Activated CD4-positive, alpha-beta T cell treated with anti-CD3 and anti-CD28 coated beads, Interleukin-2, amount 50 U/mL, for 4 hours (primary cell): ENCODE measurements at regions not wholly inside any gene's neighbourhood (a gene's known extent, or its start where the extent isn't known, plus 50 kb on each side); places are given as distances from the start of the nearest gene placed in this dataset.

Source experiments
- DNase-seq, 2 experiments: peaks; one replicate each; pipeline ENCODE4 v3.0.0-alpha.2; 2020

GRCh38 chr4:182062458-182062857, 180.7 kb upstream of the TENM3 start:
- no peak for DNase-seq

- no peak for DNase-seq
These were observed 180.3 kb upstream of the TENM3 start for GRCh38 chr4:182062936-182063335.

GRCh38 chr4:182063651-182064050, 179.6 kb upstream of the TENM3 start:
- DNase-seq, result no peak

- DNase-seq, result no peak
These were observed 177.9 kb upstream of the TENM3 start for GRCh38 chr4:182065255-182065654.

- DNase-seq, result no peak
These were observed 177.2 kb upstream of the TENM3 start for GRCh38 chr4:182066037-182066436.

- DNase-seq, result no peak
These were observed 175.4 kb upstream of the TENM3 start for GRCh38 chr4:182067828-182068227.

- DNase-seq, result no peak
These were observed 174.3 kb upstream of the TENM3 start for GRCh38 chr4:182068920-182069319.

- no peak for DNase-seq
These were observed 169.9 kb upstream of the TENM3 start for GRCh38 chr4:182073278-182073677.

- DNase-seq, result no peak
These were observed 169.1 kb upstream of the TENM3 start for GRCh38 chr4:182074139-182074538.

GRCh38 chr4:182074810-182075209, 168.4 kb upstream of the TENM3 start:
- no peak for DNase-seq

GRCh38 chr4:182082910-182083309, 160.3 kb upstream of the TENM3 start:
- DNase-seq, result no peak

GRCh38 chr4:182083671-182084410, 159.4 kb upstream of the TENM3 start:
- no peak for DNase-seq

- DNase-seq, result no peak
These were observed 158.1 kb upstream of the TENM3 start for GRCh38 chr4:182085051-182085480.

- DNase-seq, result no peak
These were observed 153.9 kb upstream of the TENM3 start for GRCh38 chr4:182089326-182089725.

GRCh38 chr4:182090186-182090585, 153.0 kb upstream of the TENM3 start:
- no peak for DNase-seq

- no peak for DNase-seq
These were observed 152.1 kb upstream of the TENM3 start for GRCh38 chr4:182091128-182091527.

- no peak for DNase-seq
These were observed 149.8 kb upstream of the TENM3 start for GRCh38 chr4:182093431-182093831.

GRCh38 chr4:182093935-182094334, 149.3 kb upstream of the TENM3 start:
- no peak for DNase-seq

GRCh38 chr4:182101618-182102017, 141.6 kb upstream of the TENM3 start:
- DNase-seq, result no peak

GRCh38 chr4:182102576-182102975, 140.6 kb upstream of the TENM3 start:
- no peak for DNase-seq

GRCh38 chr4:182103614-182104319, 139.4 kb upstream of the TENM3 start:
- DNase-seq, result no peak

GRCh38 chr4:182105416-182105815, 137.8 kb upstream of the TENM3 start:
- DNase-seq, result no peak

GRCh38 chr4:182107931-182108330, 135.3 kb upstream of the TENM3 start:
- no peak for DNase-seq

GRCh38 chr4:182111586-182111985, 131.6 kb upstream of the TENM3 start:
- no peak for DNase-seq

- DNase-seq, result no peak
These were observed 129.4 kb upstream of the TENM3 start for GRCh38 chr4:182113779-182114178.
